ENCODE measurements at regions not wholly inside any gene's neighbourhood (a gene's known extent, or its start where the extent isn't known, plus 50 kb on each side); places are given as distances from the start of the nearest gene placed in this dataset.
"Not testable (repeated sequence)": the region's sequence is repeated elsewhere in the genome, so short reads cannot be mapped to it uniquely, and the experiment has no call there.

- no peak for DNase-seq
These were observed 271.7 kb upstream of the BTG1 start for GRCh38 chr12:92417373-92417772.

DNA sequence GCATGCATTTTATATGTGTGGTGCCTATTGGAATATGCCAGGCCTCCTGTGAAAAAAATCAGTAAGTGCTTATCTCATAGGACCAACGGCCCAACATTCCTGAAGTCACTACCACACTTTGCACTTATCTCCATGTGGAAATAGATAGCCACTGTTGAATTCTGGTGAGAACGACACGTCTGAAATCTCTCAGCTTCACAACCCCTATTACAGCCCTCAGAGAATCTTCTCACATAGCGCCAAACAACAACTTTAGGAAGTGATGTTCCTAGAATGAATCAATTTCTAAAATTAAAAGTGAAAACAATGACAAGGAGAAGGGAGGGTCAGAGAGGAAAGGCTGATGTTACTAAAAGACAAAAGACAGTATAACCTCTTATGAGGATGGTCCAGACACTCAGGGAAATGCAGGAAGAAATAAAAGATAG, 270.8 kb upstream of the BTG1 start:
- no peak for DNase-seq

- no peak for DNase-seq
These were observed 268.8 kb upstream of the BTG1 start for GRCh38 chr12:92414170-92415070.

- no peak for DNase-seq
These were observed 267.6 kb upstream of the BTG1 start for GRCh38 chr12:92413286-92413685.

- no peak for DNase-seq
These were observed 267.2 kb upstream of the BTG1 start for GRCh38 chr12:92412856-92413255.

GRCh38 chr12:92411687-92412086, 266.0 kb upstream of the BTG1 start:
- no peak for DNase-seq

- DNase-seq, result no peak
These were observed 262.6 kb upstream of the BTG1 start for GRCh38 chr12:92408072-92408900.

DNA sequence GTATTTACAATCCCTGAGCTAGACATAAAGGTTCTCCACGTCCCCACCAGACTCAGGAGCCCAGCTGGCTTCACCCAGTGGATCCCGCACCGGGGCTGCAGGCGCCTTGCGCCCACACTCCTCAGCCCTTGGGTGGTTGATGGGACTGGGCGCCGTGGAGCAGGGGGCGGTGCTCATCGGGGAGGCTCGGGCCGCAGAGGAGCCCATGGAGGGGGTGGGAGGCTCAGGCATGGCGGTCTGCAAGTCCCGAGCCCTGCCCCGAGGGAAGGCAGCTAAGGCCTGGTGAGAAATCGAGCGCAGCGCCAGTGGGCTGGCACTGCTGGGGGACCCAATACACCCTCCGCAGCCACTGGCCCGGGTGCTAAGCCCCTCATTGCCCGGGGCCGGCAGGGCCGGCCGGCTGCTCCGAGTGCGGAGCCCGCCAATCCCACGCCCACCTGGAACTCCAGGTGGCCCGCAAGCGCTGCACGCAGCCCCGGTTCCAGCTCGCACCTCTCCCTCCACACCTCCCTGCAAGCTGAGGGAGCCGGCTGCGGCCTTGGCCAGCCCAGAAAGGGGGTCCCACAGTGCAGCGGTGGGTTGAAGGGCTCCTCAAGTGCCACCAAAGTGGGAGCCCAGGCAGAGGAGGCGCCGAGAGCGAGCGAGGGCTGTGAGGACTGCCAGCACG, 260.9 kb upstream of the BTG1 start:
- DNase-seq, result not testable (repeated sequence)

DNA sequence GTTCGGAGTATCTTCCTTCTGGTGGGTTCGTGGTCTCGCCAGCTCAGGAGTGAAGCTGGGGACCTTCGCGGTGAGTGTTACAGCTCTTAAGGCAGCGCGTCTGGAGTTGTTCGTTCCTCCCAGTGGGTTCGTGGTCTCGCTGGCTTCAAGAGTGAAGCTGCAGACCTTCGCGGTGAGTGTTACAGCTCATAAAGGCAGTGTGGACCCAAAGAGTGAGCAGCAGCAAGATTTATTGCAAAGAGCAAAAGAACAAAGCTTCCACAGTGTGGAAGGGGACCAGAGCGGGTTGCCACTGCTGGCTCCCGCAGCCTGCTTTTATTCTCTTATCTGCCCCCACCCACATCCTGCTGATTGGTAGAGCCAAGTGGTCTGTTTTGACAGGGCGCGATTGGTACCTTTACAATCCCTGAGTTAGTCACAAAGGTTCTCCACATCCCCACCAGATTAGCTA, 260.2 kb upstream of the BTG1 start:
- DNase-seq, result not testable (repeated sequence)

DNA sequence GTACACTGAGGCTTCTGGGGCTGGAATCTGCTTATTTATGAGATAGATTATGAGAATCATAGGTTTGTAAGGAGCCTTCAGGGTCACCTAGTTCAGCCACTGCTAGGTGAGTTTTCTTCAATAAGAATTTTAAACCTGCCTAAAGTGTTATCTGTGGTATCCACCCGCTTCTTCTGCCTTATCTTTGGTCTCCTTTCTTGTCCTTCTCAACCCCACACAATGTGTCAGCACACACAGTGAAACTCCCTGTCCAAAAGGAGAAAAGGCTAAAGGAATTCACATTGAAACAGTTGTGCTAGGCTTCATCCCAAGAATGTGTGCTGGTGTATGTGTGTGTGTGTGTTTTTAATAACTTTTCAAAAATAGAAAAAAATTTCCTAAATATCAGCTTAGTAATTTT, 259.3 kb upstream of the BTG1 start:
- no peak for DNase-seq

- DNase-seq, result no peak
These were observed 258.7 kb upstream of the BTG1 start for GRCh38 chr12:92404259-92404894.

GRCh38 chr12:92403210-92404175, 257.8 kb upstream of the BTG1 start:
- no peak for DNase-seq

GRCh38 chr12:92402415-92402814, 256.8 kb upstream of the BTG1 start:
- no peak for DNase-seq

DNA sequence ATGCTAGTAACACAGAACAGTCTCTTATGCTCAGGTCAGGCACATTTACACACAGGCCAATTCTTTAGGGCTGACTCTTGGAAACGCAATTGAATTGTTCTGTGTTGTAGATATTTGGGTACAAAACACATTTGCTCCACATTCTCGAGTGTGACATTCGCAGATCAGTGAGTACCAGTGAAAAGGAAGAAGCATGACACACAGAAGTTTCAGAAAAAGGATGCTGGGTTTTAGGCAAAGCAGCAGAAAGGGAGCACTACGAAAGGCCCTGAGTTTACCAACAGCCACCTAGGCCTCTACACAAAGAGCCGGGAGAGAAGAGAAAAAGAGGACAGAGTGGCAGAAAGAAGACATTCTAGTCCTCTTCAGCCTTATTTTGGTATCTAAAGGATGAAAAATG, 254.4 kb upstream of the BTG1 start:
- DNase-seq, result no peak

DNA sequence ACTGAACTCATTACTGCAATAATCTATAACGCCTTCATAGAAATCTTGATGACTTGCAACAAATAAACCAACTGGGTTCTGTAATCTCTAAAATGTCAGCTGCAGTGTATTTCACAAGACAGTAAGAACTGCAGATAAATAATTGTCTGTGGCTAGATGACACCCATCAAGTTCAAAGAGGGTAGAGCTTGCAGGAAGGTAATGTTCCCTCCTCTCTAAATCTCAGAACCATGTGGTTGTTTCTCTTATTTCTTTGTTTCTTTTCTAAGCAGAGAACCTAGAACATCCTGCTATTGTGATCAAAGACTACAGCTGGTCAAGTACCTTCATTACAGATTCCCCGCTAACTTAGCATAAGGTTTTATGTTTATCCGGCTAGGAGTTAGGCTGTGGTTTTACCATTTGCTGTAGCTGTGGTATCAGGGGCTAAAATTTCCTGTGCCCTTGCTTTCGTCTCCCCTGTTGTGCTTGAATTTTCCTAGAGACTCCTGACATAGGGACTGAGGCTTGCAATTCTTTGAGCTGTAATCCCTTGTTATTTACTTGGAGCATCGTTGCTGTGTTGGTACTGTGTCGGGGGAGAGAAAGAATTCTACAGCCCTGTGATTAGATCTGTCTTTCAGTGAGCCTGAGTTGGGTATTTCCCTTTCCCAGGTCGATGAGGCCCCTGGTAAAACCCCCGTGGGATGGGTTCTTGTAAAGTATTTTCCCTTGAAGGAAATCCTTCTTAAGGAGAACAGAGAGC, 253.1 kb upstream of the BTG1 start:
- DNase-seq, result no peak

DNA sequence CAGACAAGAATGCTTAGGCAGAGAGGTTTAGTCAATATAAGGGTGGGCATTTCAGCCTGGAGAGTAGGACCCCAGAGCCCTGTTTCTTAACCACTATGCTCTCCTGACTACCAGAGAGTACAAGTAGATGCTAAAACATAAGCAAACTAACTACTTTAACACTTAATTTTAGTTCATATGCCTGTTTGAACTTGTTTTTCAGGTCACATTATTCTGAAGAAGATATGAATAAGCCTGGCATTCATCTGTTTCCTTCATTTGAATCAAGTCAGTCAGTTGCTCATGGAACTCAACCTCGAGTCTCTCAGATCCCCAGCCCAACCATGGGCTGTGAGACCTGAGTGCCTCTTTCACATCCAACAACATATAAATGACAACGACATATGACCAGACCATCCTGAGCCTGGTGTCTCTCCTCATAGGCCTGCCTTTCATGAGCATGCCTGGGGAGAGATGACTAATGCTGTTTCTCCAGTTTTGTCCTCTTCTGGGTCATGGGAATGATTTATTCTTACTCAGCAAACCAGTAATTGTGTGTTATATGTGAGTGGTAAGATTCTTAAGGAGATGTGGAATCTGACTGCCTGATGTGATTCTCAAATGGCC, 251.1 kb upstream of the BTG1 start:
- DNase-seq, result no peak

DNA sequence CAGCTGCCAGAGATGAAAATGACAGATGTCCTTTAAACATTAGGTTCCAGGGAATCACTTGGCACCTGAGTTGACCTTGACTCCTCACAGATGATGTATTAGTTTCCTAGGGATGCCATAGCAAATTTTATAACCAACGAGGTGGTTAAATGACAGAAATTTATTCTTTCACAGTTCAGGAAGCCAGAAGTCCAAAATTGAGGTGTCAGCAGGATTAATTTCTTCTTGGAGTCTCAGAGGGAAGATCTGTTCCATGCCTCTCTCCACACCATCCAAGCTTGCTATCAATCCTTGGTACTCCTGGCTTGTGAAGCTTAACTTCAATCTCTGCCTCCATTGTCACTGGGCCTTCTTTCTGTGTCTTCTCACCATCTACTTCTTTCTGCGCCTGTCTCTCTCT, 249.7 kb upstream of the BTG1 start:
- no peak for DNase-seq

DNA sequence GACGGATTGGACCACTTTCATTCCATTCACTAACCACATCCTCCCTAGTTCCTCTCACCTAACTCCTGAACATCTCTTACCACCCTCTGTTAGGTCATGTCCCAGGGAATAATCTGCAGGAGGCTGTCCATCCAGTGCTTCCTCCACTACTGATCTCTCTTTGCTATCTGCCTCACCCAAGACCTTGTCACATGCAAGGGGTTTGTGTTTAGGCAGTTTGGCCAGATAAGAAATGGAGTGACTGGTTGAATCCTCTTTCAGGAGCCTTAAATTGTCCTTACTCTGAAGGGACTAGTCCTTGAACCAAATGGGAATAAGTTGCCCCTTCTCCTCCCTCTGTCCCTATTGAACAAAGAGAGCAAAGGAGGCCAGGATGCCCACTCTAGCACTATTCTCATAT, 249.2 kb upstream of the BTG1 start:
- DNase-seq, result no peak

DNA sequence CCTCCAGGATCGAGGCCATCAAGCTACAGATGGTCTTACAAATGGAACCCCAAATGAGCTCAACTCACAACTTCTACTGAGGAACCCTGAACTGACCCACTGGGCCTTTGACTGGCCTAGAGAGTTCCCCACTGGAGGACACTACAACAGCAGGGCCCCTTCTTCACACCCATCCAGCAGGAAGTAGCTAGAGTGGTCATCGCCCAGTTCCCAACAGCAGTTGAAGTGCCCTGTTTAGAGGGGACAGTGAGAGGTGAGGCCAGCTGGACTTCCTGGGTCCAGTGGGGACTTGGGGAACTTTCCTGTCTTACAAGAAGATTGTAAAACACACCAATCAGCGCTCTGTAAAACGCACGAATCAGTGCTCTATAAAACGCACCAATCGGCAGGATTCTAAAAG, 247.9 kb upstream of the BTG1 start:
- no peak for DNase-seq

- not testable (repeated sequence) for DNase-seq
These were observed 246.1 kb upstream of the BTG1 start for GRCh38 chr12:92391726-92392125.
